CD4-positive, alpha-beta T cell treated with Interferon alpha-2 for 1 hour (primary cell): ENCODE measurements at regions not wholly inside any gene's neighbourhood (a gene's known extent, or its start where the extent isn't known, plus 50 kb on each side); places are given as distances from the start of the nearest gene placed in this dataset.
"Not testable (repeated sequence)": the region's sequence is repeated elsewhere in the genome, so short reads cannot be mapped to it uniquely, and the experiment has no call there.

Source experiments
- DNase-seq, 2 donors: peaks; one replicate each; pipeline ENCODE4 v3.0.0-alpha.2; 2020 to 2022

GRCh38 chr14:82636426-82636825 is 1102.8 kb upstream of the SEL1L start:
- DNase-seq, result no peak

- DNase-seq, result no peak
These were observed 1107.4 kb upstream of the SEL1L start for GRCh38 chr14:82641050-82641540.

- no peak for DNase-seq
These were observed 1108.8 kb upstream of the SEL1L start for GRCh38 chr14:82642425-82642824.

GRCh38 chr14:82647088-82647810 is 1113.6 kb upstream of the SEL1L start:
- no peak for DNase-seq

- no peak for DNase-seq
These were observed 1122.1 kb upstream of the SEL1L start for GRCh38 chr14:82655770-82656169.

GRCh38 chr14:82657186-82657675 is 1123.6 kb upstream of the SEL1L start:
- no peak for DNase-seq

- DNase-seq, result no peak
These were observed 1127.6 kb upstream of the SEL1L start for GRCh38 chr14:82661258-82661657.

- no peak for DNase-seq
These were observed 1133.4 kb upstream of the SEL1L start for GRCh38 chr14:82667006-82667405.

- no peak for DNase-seq
These were observed 1133.8 kb upstream of the SEL1L start for GRCh38 chr14:82667501-82667900.

- no peak for DNase-seq
These were observed 1142.8 kb upstream of the SEL1L start for GRCh38 chr14:82676403-82676802.

- no peak for DNase-seq
These were observed 1156.3 kb upstream of the SEL1L start for GRCh38 chr14:82689948-82690347.

GRCh38 chr14:82691191-82691590 is 1157.5 kb upstream of the SEL1L start:
- not testable (repeated sequence) for DNase-seq

GRCh38 chr14:82694820-82695219 is 1161.2 kb upstream of the SEL1L start:
- no peak for DNase-seq

- no peak for DNase-seq
These were observed 1170.6 kb upstream of the SEL1L start for GRCh38 chr14:82704218-82704617.

GRCh38 chr14:82710267-82710841 is 1176.7 kb upstream of the SEL1L start:
- peak in 1 of 2 donors; percentile 1 for DNase-seq

- DNase-seq, result no peak
These were observed 1186.0 kb upstream of the SEL1L start for GRCh38 chr14:82719617-82720016.

- DNase-seq, result no peak
These were observed 1186.8 kb upstream of the SEL1L start for GRCh38 chr14:82720431-82720830.

GRCh38 chr14:82720946-82721345 is 1187.3 kb upstream of the SEL1L start:
- DNase-seq, result no peak

- DNase-seq, result no peak
These were observed 1190.7 kb upstream of the SEL1L start for GRCh38 chr14:82724316-82724715.

GRCh38 chr14:82725213-82725612 is 1191.6 kb upstream of the SEL1L start:
- DNase-seq, result no peak

GRCh38 chr14:82731526-82731925 is 1197.9 kb upstream of the SEL1L start:
- DNase-seq, result no peak

- DNase-seq, result no peak
These were observed 1206.9 kb upstream of the SEL1L start for GRCh38 chr14:82740547-82740946.

GRCh38 chr14:82755476-82755875 is 1221.8 kb upstream of the SEL1L start:
- DNase-seq, result no peak

GRCh38 chr14:82755923-82756322 is 1222.3 kb upstream of the SEL1L start:
- no peak for DNase-seq

- DNase-seq, result no peak
These were observed 1224.1 kb upstream of the SEL1L start for GRCh38 chr14:82757776-82758175.
